Heart right ventricle (tissue), 16 donors: ENCODE measurements at regions not wholly inside any gene's neighbourhood (a gene's known extent, or its start where the extent isn't known, plus 50 kb on each side); places are given as distances from the start of the nearest gene placed in this dataset.
"Not testable (repeated sequence)": the region's sequence is repeated elsewhere in the genome, so short reads cannot be mapped to it uniquely, and the experiment has no call there.

ENCODE experiments used
- ATAC-seq, 8 donors: fragments of 200-7000 bp; cut with Tn5 transposase; one replicate each; pipeline ENCODE4 v1.9.1; 2020; ENCODE audit warnings: mild to moderate bottlenecking in 8 of 8, moderate library complexity in 8 of 8, moderate number of reproducible peaks in 1 of 8
- DNase-seq, 2 donors: peaks; one replicate each; pipeline ENCODE4 v3.0.0-alpha.2; 2020
- H3K27ac ChIP-seq, 10 donors: fragments of 200-600 bp; sonication (generic) in 2 of 10; one replicate each; pipeline versions ENCODE4 v1.5.0 to v1.8.0; 2020 to 2022; ENCODE audit warnings: mild to moderate bottlenecking in 3 of 10
- H3K27me3 ChIP-seq, 7 donors: fragments of 200-600 bp; one replicate each; pipeline ENCODE4 v1.8.0; 2021 to 2022; ENCODE audit warnings: mild to moderate bottlenecking in 2 of 7
- H3K36me3 ChIP-seq, 9 donors: fragments of 200-600 bp; sonication (generic) in 1 of 9; one replicate each; pipeline versions ENCODE4 v1.5.0 to v1.8.0; 2020 to 2022; ENCODE audit warnings: mild to moderate bottlenecking in 2 of 9
- H3K4me1 ChIP-seq, 9 donors: fragments of 200-600 bp; sonication (generic) in 1 of 9; one replicate each; pipeline versions ENCODE4 v1.5.0 to v1.8.0; 2020 to 2022; ENCODE audit warnings: mild to moderate bottlenecking in 4 of 9
- H3K4me3 ChIP-seq, 10 donors: fragments of 200-600 bp; sonication (generic) in 2 of 10; one replicate each; pipeline versions ENCODE4 v1.5.0 to v1.8.0; 2020 to 2022; ENCODE audit warnings: mild to moderate bottlenecking in 7 of 10, moderate library complexity in 2 of 10
- H3K9me3 ChIP-seq, 11 donors: fragments of 200-600 bp in 10 of 11; sonication (generic) in 2 of 11; one replicate each; pipeline versions ENCODE4 v1.5.0 to v1.8.0; 2013 to 2022; ENCODE audit warnings: mild to moderate bottlenecking in 2 of 11, control low read depth in 1 of 11, moderate library complexity in 1 of 11
- CTCF ChIP-seq, 9 donors: fragments of 200-600 bp; sonication (generic) in 2 of 9; IDR thresholded peaks; one replicate each; pipeline versions ENCODE4 v1.5.0 to v1.8.0; 2021 to 2022; ENCODE audit warnings: antibody characterized with exemption in 9 of 9, mild to moderate bottlenecking in 5 of 9, moderate library complexity in 1 of 9
- WGBS, 2 donors: extraction: QIAGEN DNeasy Blood & Tissue Kit; methylation state at CpG; one replicate each; pipeline ENCODE4 v1.1.7; 2013; ENCODE audit warnings: inconsistent platforms in 1 of 2; 5-methylcytosine and 5-hydroxymethylcytosine counted together
- intact Hi-C, 10 donors: fragments of 100-400 bp; cut with DNase I; formaldehyde crosslinking; loops; one replicate each; pipeline versions ENCODE4 v1.11.1 to v1.14.2; 2022
- donor health status: Arrhythmogenic right ventricular cardiomyopathy.
- donor health status: ischemic (EF 13 %, LVEDD 7.1; RV severe dilation, severe dysfunction).
- donor health status: healthy with polysubstance abuse.
- donor health status: DM: no; HTN: yes; CAD: no.
- donor health status: DM: no; HTN: no; CAD: no.
- donor health status: ischemic (EF 25% LVEDD 6.9; RV normal size, moderate dysfunction).
- donor health status: ischemic (EF 25% LVEDD 5.7; RV mildly dilated, moderate dysfunction).
- donor health status: healthy.
- donor health status: DM: yes; HTN: yes; CAD: no.
- donor health status: Ischemic cardiomyopathy.
- donor health status: ischemic (EF 35%, LVEDD 5.7; RV mildly dilated, moderate dysfunction).
- donor health status: nonischemic (EF 11% LVEDD 7.7; RV severe dilation, severe dysfunction).
- donor health status: DM: yes; HTN: yes; CAD: no.
- donor health status: PGD.
- donor health status: ischemic (EF 29% LVEDD 5.4; RV normal size, mild dysfunction).
- donor health status: nonischemic (EF 23%, LVEDD 6.1; RV moderate dilation, normal function).

- H3K9me3 ChIP-seq, result peaks cover 0 to 8% (median 0%) of the 10 kb centered on the region in 11 donors
- H3K4me3 ChIP-seq, result no peak overlapping the region
- H3K36me3 ChIP-seq, result no peaks in the 10 kb centered on the region
- H3K27me3 ChIP-seq, result no peaks in the 10 kb centered on the region
- TF ChIP-seq CTCF (IDR thresholded peaks at IDR 0.05), result no peak
- WGBS, 2 donors, result 85 to 86% methylated on average over 1 of the region's 1 CpG
- DNase-seq (no peak), ATAC-seq (no peak)
- intact Hi-C loops, result no loop called here
- H3K4me1 ChIP-seq, result peaks cover 0 to 22% (median 16%) of the 10 kb centered on the region in 9 donors
- H3K27ac ChIP-seq, result no peak overlapping the region
These were observed 155.5 kb upstream of the SERTAD2 start for GRCh38 chr2:64809216-64809615.

DNA sequence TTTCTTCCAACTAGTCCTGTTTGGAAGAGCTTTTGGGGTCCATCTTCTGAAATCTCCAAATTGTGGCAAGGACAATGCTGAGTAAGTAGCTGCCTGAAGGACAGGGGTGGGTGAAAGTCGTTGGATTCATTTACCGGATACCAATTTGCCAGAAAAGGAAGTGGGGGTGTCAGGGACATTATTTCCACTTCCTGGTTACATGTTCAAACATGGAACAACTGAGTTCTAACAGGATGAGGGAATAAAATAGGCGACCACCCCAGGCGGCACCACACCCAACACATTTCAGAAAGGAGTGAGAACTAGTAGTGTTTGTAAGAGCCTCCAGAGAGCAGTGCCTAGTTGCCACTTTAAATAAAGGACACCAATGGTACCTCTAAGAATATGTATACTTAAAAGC lies 158.6 kb upstream of the SERTAD2 start:
- Histone ChIP-seq H3K27me3 (peaks cover 0 to 6% (median 0%) of the 10 kb centered on the region in 7 donors), H3K36me3 (no peaks in the 10 kb centered on the region), H3K9me3 (peaks cover 0 to 8% (median 0%) of the 10 kb centered on the region in 11 donors), H3K4me1 (peaks cover 0 to 22% (median 16%) of the 10 kb centered on the region in 9 donors), H3K4me3 (no peak overlapping the region), H3K27ac (peak overlapping the region in 6 of 10 donors; percentile 11 to 58 (median 40))
- TF ChIP-seq CTCF (IDR thresholded peaks at IDR 0.05), result no peak
- intact Hi-C loops, result no loop called here
- peak in 7 of 8 donors; percentile 55 to 88 (median 71) for ATAC-seq
- peak in 1 of 2 donors; percentile 40 for DNase-seq
- 44 to 54% methylated on average over 4 of the region's 4 CpGs for WGBS, 2 donors

- 90 to 91% methylated on average over 5 of the region's 5 CpGs for WGBS, 2 donors
- intact Hi-C loops, result no loop called here
- no peak for TF ChIP-seq CTCF (IDR thresholded peaks at IDR 0.05)
These were observed 160.3 kb upstream of the SERTAD2 start for GRCh38 chr2:64814007-64814406.

GRCh38 chr2:64816526-64816925 lies 162.8 kb upstream of the SERTAD2 start:
- 94 to 97% methylated on average over 8 of the region's 8 CpGs for WGBS, 2 donors
- DNase-seq, H3K9me3 ChIP-seq, H3K36me3 ChIP-seq, H3K27ac ChIP-seq, ATAC-seq, intact Hi-C loops, H3K4me3 ChIP-seq, H3K27me3 ChIP-seq: not testable (repeated sequence)
- peaks cover 0 to 32% (median 15%) of the 10 kb centered on the region in 9 donors for H3K4me1 ChIP-seq

More at GRCh38 chr2:64814007-64814406, 160.3 kb upstream of the SERTAD2 start:
- Histone ChIP-seq H3K4me1 (peaks cover 0 to 22% (median 17%) of the 10 kb centered on the region in 9 donors), H3K9me3 (peaks cover 0 to 8% (median 0%) of the 10 kb centered on the region in 11 donors), H3K27me3 (peaks cover 0 to 6% (median 0%) of the 10 kb centered on the region in 7 donors), H3K27ac (no peak overlapping the region), H3K36me3 (no peaks in the 10 kb centered on the region), H3K4me3 (no peak overlapping the region)
- DNase-seq (no peak), ATAC-seq (no peak)

DNA sequence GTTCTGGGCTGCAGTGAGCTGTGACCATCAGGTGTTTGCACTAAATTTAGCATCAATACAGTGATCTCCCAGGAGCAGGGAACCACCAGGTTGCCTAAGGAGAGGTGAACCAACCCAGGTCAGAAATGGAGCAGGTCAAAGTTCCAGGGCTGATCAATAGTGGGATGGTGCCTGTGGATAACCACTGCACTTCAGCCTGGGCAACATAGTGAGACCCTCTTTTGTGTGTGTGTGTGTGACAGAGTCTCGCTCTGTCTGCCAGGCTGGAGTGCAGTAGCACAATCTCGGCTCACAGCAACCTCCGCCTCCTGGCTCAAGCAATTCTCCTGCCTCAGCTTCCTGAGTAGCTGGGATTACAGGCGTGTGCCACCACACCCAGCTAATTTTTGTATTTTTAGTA lies 163.7 kb upstream of the SERTAD2 start:
- ATAC-seq (no peak), DNase-seq (no peak)
- WGBS, 2 donors, result 97% methylated on average over 3 to 4 of the region's 4 CpGs
- H3K27me3 ChIP-seq, result peaks cover 0 to 6% (median 0%) of the 10 kb centered on the region in 7 donors
- TF ChIP-seq CTCF (IDR thresholded peaks at IDR 0.05), result no peak
- no peaks in the 10 kb centered on the region for H3K36me3 ChIP-seq
- intact Hi-C loops, result no loop called here
- H3K4me1 ChIP-seq, result peaks cover 0 to 24% (median 8%) of the 10 kb centered on the region in 9 donors
- H3K4me3 ChIP-seq, result no peak overlapping the region
- no peak overlapping the region for H3K27ac ChIP-seq
- no peaks in the 10 kb centered on the region for H3K9me3 ChIP-seq
